Heart left ventricle (tissue), 13 donors: ENCODE measurements at regions not wholly inside any gene's neighbourhood (a gene's known extent, or its start where the extent isn't known, plus 50 kb on each side); places are given as distances from the start of the nearest gene placed in this dataset.

Experiments
- POLR2A ChIP-seq, 2 donors: fragments of 450-650 bp; IDR thresholded peaks; one replicate each; pipeline ENCODE4 v1.6.1; 2017; ENCODE audit warnings: antibody characterized with exemption in 2 of 2, mild to moderate bottlenecking in 2 of 2, moderate library complexity in 2 of 2
- TF ChIP-seq, protein P1 (sequence below), 12 donors: fragments of 200-600 bp; sonication (generic) in 4 of 12; IDR thresholded peaks; one replicate each; pipeline versions ENCODE4 v1.5.0 to v1.8.0; 2018 to 2022; ENCODE audit warnings: antibody characterized with exemption in 12 of 12, mild to moderate bottlenecking in 5 of 12
- donor health status: ischemic (EF 13 %, LVEDD 7.1; RV severe dilation, severe dysfunction).
- donor health status: DM: no; HTN: yes; CAD: no.
- donor health status: DM: no; HTN: no; CAD: no.
- donor health status: ischemic (EF 25% LVEDD 6.9; RV normal size, moderate dysfunction).
- donor health status: ischemic (EF 25% LVEDD 5.7; RV mildly dilated, moderate dysfunction).
- donor health status: ischemic (EF 35%, LVEDD 5.7; RV mildly dilated, moderate dysfunction).
- donor health status: nonischemic (EF 11% LVEDD 7.7; RV severe dilation, severe dysfunction).
- donor health status: DM: yes; HTN: yes; CAD: no.
- donor health status: PGD.
- donor health status: ischemic (EF 29% LVEDD 5.4; RV normal size, mild dysfunction).
- donor health status: nonischemic (EF 23%, LVEDD 6.1; RV moderate dilation, normal function).

DNA sequence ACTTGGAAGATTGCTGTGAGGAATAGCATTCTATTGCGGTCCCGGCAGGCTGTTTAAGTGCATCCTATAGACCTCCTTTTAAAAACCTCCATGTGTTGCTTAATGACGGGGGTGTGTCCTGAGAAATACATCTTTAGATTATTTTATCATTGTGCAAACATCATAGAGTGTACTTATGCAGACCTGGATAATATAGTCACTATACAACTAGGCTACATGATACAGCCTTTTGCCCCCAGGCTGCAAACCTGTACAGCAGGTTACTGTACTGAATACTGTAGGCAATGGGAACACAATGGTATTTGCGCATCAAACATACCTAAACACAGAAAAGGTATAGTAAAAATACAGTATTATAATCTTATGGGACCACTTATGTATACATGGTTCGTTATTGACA, 175.6 kb downstream of the RNF144B start:
- TF ChIP-seq, protein P1, sequence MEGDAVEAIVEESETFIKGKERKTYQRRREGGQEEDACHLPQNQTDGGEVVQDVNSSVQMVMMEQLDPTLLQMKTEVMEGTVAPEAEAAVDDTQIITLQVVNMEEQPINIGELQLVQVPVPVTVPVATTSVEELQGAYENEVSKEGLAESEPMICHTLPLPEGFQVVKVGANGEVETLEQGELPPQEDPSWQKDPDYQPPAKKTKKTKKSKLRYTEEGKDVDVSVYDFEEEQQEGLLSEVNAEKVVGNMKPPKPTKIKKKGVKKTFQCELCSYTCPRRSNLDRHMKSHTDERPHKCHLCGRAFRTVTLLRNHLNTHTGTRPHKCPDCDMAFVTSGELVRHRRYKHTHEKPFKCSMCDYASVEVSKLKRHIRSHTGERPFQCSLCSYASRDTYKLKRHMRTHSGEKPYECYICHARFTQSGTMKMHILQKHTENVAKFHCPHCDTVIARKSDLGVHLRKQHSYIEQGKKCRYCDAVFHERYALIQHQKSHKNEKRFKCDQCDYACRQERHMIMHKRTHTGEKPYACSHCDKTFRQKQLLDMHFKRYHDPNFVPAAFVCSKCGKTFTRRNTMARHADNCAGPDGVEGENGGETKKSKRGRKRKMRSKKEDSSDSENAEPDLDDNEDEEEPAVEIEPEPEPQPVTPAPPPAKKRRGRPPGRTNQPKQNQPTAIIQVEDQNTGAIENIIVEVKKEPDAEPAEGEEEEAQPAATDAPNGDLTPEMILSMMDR (IDR thresholded peaks at IDR 0.05) = no peak
- TF ChIP-seq POLR2A (IDR thresholded peaks at IDR 0.05) = no peak
